HG02884 (cell line): ENCODE measurements at regions not wholly inside any gene's neighbourhood (a gene's known extent, or its start where the extent isn't known, plus 50 kb on each side); places are given as distances from the start of the nearest gene placed in this dataset.

Experiments used
- ATAC-seq: cut with Tn5 transposase; IDR thresholded peaks from one replicate; pipeline ENCODE4 v1.9.1; 2021; ENCODE audit warnings: mild to moderate bottlenecking, moderate library complexity; ENCODE audit not compliant: unreplicated experiment

DNA sequence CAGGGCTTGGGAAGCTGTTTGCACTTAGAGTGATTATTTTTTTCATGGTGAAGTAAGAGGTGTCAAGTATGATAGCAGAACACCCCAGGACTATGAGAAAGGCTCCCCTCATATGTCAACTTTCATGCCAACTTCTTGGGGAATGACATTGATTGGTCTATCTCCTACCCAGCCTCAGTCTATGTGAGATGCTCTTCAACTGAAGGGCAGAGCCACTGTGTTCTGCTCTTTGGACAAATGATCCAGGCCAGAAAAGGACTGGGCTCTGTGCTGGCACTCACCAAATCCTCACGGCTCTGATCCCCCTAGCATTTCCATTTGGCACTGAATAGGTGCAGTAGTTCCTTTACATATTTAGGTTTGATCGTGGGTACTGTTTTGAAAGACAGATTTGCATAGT lies 151.1 kb downstream of the DMRT2 start:
- no peak for ATAC-seq

DNA sequence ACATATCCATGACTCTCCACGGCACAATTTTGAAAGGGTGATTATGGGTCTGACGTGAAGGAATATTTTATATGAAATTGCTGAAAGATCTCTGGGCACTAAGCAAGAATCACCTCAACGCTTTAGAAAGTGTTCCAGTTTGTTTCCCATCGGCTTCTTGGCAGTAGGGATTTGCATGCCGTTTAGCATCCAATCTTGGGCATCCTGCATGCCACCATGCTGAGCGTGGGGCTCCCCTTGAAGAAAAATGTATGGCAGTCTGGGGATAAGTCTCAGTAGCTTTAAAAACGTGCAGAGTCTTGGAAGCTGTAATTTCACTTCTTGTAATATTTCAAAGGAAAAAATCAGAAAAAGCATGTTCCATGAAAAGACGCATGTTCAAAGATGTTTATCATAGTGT lies 151.7 kb downstream of the DMRT2 start:
- ATAC-seq = no peak

DNA sequence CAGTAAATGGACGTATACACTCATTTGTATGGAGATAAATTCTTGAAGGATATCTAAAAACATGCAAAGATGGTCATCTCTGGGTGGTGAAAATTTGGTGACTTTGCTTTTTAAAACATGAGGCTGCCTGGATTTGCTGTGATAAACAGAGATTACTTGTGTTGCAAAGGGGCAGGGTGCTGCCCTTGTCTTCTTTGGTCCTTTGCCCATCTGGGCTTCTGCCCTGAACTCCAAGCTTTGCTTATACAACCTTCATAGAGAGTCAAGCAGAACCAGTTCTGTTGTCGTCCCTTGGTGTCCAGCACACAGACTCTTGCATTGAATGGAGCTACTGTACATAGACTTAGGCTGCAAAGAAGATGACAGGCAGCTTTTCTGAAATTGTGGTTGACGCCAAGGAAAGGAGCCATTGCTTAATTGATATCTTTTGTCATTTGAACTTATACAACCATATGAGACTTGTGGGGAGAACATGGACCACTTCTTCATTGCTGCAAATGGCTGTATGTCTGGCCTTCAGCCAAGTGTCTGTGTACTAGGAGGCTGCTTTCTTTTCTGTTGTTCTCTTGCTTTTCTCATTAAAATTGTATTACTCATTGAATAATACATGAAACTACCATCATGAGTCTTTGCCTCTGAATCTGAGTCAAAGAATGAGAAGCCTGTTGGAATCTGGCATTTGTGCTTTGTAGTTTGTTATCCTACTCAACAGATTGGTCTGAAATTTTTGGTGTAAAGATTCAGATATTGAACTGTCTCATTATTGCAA lies 152.5 kb downstream of the DMRT2 start:
- no peak for ATAC-seq

DNA sequence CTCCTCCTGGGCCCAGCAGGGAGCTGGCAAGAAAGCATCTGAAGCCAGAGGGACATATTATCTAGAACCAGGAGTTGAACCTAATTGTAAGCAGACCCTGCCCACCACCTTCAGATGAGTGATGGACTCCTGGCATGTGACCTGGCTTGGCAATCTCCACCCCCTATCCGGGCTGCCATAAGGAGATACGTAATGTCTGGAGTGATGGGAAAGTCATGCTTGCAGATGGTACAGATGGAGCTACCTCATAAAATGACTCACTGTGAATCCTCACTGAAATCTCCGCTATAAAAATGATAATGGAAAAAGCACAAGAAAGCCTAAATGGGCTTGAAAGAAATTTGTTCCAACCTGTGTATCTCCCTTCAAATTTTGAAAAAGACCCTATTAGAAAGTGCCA lies 157.5 kb downstream of the DMRT2 start:
- ATAC-seq = no peak

DNA sequence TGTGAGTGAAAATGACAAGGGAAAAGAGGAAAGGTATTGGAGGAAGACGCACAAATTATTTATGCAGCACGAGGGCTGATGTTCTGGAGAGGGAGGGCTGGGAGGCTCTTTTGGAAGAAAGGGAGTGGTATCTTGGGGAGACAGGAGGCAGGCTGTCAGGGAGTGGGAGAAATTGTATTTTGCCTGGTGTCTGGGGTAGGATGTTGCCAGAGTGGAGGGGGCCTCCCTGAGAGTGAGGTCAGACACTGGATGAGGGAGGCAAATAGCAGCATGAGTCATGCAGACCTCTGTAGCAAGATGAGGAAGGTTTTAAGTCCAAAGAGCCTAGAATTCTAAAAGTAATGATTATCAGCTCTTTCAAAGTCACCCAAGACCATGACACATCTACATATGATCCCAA lies 158.0 kb downstream of the DMRT2 start:
- ATAC-seq = no peak

DNA sequence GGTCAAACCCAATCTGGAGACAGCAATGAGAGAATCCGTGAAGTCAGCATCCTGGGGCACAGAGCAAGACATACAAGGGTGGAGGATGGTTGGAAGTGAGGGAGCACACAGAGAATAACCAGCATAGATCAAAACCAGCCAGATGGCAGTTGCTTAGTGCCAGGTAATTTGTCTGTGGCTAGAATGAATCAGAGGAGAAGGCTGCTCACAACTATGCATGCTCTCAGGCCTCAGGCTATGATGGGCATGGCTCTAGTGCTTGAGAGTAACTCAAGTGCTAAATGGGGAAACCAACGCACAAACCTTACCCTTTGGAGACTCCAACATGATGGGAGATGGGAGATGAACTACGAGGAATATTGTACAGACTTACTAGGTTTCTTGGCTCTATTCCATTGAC lies 160.8 kb downstream of the DMRT2 start:
- no peak for ATAC-seq

DNA sequence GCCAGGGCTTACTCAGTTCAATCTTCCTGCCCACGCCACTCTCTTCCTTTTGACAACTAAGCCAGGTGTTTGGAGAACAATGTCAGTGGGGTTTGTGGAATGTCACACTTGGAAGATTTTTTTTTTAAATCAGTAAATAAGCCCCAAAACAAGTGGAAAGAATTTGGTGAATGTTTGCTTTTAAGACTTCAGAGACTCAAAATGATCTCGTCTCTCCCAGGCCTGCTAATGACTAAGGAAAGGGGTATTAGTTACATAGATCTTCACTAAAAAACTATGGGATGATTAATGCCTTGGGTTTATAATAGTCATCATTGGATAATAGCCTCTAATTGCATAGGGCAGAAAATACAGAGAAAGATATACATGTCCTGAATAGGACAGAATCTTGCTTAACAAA lies 166.4 kb downstream of the DMRT2 start:
- ATAC-seq = no peak

DNA sequence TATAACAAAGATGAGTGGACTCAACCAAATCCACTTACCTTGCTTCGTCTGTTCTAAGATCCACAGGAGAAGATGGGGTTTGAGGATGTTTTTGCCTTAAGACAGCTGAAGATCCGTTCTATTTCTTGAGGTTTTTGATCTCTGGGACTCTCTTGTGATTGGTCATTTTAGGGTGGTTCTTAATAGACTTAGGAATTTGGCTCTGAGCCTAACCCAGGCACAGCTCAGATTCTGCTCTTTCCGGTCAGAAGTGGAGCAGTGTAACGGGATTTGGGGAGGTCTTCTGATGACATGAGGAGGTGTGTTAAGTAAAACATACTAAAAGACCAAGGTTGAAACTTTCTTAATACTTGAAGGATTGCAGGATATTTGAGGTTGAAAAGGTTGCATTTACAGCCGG lies 166.9 kb downstream of the DMRT2 start:
- no peak for ATAC-seq

DNA sequence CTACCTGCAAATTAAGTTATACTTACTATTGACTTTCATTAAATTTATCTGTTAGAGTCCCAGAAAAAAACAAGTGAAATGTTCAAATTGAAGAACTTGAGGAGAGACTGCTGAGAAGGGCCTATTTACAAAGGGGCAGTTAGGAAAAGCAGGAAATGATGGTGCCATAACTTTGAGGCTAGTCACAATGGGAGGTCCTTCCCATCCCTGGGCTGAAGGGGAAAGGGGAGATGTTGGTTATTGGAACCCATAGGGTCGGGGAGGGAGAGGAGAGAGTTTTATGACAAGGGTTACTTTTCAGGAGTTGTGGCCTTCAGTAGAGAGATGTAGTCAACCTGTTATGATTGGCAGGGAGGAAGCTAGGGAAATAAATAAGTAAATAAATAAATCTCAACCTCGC lies 169.1 kb downstream of the DMRT2 start:
- no peak for ATAC-seq

DNA sequence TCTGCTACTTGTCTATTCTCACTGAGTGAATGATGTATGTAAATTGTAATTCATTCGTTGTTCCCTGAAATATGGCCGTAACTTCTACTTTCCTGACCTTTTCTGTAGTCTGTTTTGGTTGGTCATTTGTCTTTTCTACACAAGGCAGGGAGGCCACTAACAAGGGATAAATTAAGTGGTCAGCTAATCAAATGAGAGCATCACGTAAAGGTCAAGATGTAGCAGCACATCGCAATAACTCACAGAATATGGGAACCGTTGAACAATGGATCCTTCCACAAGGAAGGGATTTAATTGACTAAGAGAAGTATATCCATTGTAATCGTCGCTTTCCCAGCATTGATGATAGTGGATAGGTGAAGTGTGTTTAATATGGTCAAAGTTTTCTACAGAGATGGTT lies 171.1 kb downstream of the DMRT2 start:
- no peak for ATAC-seq

DNA sequence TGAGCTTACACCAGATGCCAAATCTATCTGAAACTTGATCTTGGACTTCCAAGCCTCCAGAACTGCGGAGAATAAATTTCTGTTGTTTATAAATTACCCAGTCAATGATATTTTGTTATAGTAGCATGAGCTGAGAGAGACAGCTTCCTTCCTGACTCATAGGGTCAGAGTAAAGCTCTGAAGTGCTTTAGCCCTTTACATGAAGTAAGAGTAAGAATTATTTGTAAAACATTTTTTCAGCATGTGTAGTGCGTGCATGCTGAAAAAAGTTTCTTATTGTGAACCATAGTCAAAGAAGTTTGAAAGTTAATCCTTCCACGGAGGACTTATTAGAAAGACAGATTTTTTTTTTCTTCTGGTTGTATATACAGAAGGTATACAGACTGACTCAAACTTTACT lies 172.4 kb downstream of the DMRT2 start:
- no peak for ATAC-seq

DNA sequence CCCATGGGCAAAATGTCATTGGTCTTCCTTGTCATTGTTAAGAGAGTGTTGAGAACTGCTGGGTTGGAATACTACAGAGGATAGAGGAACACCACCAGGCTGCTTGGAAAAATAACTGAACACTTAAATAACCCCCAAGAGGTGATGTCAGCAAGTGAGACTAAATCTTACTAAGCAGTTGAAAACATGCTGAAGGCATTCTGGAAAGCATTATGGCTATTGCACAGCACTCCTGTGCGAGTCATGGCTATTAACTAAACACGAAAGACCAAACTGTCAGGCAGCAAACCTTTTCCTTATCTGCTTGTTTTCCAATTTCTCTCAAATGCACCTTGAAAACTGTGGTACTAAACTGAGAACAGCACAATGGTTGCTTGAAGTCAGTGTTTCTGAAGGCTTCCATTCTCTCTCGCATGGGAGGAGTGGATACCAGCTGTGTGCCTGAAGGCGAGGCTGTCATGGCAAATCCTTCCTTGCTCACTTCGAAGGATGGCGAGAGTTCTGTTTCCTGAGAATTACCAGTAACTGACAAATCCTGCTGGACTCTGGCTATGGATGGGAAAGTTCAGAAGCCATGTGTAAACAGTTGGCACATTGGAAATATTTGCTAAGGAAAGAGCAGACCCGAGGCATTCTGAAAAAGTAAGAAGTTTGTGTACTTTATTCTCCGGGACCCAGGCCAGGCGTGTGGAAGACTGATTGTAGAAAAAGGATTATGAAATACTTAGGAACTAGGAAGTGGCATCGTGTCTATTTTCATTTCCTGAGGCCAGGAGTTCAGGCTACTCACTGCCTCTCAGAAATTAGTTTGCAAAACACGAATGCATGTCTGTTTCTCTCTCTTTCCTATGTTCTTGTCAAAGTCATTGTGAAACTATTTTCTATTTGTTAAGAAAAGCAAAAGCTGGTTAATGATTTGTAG lies 182.1 kb downstream of the DMRT2 start:
- ATAC-seq = no peak

DNA sequence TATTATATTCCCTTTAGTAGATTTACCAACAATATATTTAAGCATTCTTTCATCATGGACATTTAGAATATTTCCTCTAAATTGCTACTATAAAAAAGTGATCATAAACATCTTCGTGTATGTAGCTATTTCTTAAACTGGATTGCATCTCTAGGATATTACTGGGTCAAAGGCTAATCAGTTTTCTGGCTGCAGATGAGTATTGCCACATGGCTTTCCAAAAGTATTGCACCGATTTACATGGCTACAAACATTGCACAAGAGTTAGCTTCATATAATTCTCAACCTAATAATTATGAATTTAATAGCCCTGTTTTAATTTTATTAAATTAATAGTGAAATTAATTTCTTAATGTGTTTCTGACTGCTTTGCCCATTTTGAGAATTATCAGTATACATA lies 183.4 kb downstream of the DMRT2 start:
- no peak for ATAC-seq

DNA sequence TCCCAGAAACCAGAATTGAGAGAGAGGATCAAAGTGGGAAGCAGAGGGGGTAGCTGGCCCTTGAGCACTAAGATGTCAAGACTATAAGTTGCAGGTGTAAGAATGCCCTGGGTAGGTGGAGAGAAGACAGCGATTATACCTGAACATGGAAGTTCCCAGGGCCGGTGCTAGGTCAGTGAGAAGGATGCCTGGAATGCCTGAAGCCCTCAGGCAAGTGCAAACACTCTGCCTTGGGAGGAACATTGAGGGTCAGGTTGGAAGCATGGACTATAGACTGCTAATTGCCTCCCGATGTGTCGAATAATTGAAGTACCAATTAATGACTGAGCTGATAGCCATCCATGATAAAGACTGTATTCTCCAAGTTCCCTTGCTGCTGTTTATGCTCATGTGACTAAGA lies 185.5 kb downstream of the DMRT2 start:
- no peak for ATAC-seq

DNA sequence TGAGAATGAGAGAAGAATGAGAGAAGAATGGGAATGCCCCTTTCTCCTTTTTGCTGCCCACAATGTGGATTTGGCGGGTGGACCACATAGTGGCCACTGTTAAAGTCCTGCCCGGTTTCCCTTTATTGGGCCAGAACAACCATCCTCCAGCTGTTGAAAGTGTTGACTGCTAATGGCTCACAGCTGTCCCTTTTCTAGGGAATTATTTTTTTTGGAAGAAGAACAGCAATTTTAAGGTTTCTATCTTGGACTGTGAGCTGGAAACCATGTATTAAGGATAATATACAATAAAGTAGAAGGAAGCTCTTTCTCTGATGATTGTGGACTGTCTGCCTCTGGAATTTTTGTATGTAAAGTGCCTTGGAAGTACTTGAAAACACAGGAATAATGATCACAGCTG lies 185.9 kb downstream of the DMRT2 start:
- no peak for ATAC-seq

DNA sequence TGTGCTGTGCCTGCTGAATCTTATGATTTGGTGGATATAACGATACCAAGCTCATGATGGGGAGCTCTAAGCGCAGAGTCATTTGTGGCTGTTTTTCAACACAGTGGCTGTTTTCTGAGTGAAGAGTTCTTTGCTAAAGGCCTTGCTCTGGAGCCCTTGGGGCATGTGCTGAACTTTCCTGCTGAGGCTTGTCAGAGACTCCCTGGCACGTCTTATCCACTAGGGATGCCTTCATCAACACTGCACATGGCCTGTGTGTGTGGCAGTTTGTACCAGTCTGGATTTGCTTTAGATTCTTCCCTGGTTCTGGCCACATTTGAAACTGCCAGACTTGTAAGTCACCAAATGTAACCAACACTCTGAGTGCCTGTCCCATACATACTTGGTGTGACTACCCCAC lies 188.2 kb downstream of the DMRT2 start:
- no peak for ATAC-seq

DNA sequence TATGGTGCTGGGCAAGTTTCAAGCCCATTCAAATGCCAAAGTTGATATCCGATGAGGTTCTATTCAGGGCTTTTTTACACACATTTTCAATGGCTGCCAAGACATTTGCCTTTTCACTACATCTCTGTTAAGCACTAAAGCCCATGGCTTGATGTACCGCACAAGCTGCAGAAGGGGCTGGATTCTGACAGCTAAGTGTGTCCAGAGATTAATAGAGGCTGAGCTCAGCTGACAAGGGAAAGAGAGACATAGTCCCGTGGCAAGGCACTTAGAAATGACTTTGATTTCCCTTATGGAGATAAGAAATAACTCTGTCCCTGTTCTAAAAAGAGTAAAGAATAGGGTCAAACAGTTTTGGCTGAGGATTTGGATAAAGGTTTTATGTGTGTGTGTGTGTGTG lies 198.6 kb downstream of the DMRT2 start:
- ATAC-seq = no peak

DNA sequence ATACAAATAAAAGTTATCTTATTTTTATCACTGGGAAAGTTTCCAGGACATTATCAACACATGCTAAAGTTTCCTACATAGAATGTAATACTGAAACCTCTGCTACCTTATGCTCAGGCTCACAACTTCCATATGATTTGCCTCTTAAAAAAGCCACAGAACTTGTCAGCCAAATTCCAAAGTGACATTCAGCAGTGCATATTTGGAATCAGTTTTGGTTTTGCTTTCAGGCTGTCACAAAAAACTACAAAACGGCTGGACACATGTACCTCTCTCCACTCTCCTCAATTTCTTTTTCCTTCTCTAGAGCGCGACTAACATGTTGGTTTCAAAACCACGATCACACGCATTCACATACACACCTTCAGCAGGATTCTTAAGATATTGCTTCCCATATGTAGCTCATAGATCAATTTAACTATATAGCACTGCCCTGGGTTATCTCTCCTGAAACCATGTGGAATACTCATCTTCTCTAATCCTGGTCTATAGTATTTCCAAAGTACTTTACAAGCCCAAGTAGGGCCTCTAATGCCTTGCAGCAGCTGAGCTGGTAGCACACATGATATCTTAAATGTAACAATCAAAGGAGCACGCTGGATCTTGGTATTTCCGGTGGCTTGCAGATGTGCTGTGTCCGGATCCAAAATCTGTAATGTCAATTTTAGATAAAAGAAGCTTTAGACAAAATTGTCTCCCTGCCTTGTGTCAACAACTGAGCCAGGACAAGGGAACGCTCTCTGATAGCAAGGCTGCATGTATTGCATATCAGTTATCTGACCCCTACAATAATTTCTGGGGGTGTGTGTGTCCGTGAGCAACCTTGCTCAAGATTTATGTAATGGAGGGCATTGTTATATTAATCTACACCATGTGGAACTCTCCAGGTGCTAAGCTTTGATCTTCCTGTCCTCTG lies 203.2 kb downstream of the DMRT2 start:
- no peak for ATAC-seq

DNA sequence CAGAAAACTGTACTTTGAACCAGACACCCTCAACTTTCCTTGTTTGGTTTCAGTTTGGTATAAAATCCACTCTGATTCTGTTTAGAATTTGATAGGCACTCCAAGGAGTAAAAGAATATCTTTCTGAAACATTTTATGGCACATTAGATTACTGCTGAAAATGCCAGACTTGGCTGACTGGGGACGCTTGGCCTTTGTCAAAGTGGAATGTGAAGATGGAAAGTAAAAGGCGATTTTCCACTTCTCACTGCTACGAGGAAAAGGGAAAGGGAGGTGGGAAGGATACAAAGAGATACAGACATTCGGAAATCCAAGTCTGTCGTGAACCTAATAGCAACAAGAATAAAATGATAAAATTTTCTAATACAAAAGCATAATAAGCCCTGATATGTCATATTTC lies 203.9 kb downstream of the DMRT2 start:
- ATAC-seq = no peak

DNA sequence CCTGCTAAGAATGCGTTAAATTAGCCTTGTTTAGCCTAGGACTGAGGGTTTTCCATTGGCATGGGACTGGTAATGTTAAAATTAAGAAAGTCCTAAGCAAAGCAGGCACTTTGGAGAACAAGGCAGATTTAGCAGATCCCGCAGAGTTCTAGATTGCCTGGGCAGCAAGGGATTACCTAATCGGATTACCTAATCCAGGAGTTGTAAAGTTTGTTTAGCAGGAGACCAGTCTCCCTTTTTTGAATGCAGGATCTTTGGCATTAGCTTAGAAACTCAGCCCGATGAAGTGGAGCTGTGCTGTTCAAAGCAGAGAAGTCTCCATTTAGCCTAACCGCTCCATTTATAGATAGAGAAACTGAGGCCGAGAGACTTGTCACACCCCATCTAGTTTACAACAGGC lies 206.0 kb downstream of the DMRT2 start:
- no peak for ATAC-seq

DNA sequence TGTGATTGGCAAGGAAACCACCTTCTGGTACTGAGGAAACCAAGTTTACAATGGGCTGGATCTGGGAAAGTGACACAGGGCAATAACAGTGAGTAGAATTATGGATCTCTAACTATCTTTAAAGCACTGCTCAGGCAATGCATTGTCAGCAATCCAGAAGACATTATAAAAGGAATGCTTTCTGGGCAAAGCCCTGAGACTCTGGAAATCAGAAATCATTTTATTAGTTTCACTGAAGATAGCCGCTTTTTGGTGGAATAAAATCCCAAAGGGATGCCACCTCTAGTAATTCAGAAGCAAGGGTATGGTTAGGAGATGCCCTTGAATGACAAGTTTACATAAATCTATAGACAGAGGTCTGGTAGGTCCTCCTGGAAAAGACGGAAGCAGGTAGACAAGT lies 211.1 kb downstream of the DMRT2 start:
- ATAC-seq = no peak
